ENCODE measurements at regions not wholly inside any gene's neighbourhood (a gene's known extent, or its start where the extent isn't known, plus 50 kb on each side); places are given as distances from the start of the nearest gene placed in this dataset.
A peak's percentile ranks its signal among the peaks of the same experiment; 100 is the strongest.

- DNase-seq (ENCODE audit: low read depth in 2 of 2), result no peak
Observed at GRCh38 chr13:40384976-40385857, 281.2 kb downstream of the FOXO1 start.

GRCh38 chr13:40385858-40386180 lies 280.6 kb downstream of the FOXO1 start:
- no peak for DNase-seq (ENCODE audit: low read depth in 2 of 2)

DNA sequence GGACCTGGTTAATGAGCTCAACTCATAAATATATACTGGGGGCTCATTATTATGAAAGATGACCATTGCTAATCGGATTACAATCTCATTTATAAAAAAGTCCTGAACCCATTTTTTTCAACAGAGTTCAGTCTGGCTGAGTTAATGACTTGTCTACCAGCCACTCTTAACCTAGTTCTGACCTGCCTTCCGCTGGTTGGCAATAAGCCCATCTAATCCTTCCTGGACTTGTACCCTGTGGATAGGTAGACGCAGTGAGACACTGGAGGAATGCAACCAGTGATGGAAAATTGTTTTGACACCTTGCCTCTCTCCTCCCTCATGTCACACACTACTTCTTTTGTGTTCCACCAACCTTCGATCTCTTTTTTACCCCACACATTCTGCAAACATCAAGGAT lies 279.9 kb downstream of the FOXO1 start:
- DNase-seq (ENCODE audit: low read depth in 2 of 2), result no peak

DNA sequence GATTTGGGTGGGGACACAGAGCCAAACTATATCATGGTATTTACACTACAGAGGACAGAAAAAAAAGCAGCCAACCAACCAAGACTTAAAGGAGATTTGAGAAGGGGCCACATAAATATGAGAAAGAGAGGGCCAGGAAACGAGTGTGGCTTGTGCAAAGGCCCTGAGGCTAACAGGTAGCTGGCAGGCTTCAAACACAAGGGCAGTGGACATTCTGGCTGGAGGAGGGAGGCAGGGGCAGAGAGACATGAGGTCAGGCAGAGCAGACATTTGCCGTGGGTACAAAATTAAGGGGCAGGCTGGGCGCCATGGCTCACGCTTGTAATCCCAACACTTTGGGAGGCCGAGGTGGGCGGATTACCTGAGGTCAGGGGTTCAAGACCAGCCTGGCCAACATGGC lies 278.7 kb downstream of the FOXO1 start:
- no peak for DNase-seq (ENCODE audit: low read depth in 2 of 2)

DNA sequence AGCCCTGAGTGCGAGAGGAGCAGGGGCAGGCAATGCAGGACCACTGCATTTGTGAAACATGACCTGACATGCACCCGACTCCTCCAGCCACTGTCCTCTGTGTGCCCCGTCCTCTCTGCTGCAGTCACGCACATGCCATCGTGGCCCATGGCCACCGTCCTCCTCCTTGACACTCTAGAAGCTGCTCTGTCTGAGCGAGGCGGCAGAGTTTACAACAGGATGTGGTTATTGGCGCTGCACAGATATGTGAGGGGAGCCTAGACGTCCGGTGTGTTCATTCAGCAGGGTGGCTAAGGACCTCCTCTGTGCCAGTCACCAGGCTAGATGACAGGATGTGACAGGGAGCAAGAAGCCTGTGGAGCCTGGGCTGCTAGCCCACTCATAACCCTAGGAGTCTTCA lies 277.8 kb downstream of the FOXO1 start:
- DNase-seq (ENCODE audit: low read depth in 2 of 2), result peak; percentile 71 to 76

DNA sequence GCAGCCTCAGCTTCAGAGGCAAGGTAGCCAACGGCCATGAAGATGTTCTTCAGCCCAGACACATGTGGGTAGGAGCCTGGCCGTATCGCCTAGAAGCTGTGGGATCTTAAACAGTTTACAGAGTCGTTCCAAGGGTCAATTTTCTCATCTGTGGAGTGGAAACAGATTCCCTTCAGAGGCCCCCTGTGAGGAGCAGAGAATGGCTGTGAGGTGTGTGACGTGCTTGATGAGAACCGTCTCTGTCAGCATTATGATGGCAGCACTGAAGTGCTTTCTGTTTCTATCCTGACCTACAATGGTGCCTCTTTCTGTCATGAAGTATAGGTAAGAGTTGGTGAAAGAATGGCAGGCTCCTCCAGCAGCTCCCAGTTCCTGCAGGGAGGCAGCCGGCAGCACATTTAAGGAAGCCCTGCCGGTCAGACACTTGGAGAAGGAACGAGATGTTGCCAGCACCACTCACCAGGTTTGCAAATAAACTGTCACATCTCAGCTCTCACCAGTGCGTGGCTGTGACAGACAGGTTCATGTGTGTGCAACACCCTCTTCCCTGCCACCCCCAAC lies 277.3 kb downstream of the FOXO1 start:
- peak; percentile 19 to 21 for DNase-seq (ENCODE audit: low read depth in 2 of 2)

DNA sequence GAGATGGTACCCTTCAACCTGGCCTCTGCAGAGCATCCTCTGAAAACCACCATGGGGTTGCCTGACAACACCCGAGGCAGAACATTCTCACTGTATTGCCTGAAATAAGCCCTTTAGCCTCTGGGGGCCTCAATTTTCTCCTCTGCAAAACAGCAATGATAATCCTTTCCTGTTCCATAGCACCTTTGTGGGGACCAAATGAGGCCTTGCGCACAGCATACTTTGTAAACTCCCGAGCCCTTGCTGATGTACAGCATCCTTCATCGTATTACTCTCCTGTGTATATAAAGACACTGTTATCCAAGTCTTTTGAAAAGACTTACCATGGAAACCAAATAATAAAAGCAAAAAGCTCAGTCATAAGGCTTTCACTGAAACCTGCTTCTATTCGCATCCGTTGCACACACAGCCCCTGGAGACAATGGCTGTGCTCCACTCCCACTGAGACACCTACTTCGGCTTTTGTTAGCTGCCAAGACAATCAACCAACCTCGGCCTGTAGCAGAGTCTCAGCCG lies 276.0 kb downstream of the FOXO1 start:
- DNase-seq (ENCODE audit: low read depth in 2 of 2), result no peak

DNA sequence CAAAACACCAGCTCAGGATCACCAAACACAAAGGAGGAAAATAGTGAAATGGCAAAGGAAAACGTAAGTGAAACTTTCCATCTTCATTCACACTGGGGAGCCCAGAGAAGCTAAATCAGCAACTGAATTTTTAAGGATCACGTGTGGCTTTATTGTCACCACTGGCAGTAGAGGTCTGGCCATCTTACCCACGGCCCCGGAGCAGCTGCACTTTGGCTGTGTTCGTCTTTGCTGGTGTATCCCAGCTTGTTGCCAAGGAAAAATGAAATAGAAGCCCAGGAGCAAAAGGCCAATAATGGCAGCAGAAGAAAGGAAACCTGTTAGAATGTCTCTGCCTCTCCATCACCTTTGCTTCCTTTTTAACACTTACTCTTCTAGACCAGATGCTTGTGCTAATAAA lies 274.7 kb downstream of the FOXO1 start:
- DNase-seq (ENCODE audit: low read depth in 2 of 2), result no peak

GRCh38 chr13:40394304-40394985 lies 272.0 kb downstream of the FOXO1 start:
- no peak for DNase-seq (ENCODE audit: low read depth in 2 of 2)

DNA sequence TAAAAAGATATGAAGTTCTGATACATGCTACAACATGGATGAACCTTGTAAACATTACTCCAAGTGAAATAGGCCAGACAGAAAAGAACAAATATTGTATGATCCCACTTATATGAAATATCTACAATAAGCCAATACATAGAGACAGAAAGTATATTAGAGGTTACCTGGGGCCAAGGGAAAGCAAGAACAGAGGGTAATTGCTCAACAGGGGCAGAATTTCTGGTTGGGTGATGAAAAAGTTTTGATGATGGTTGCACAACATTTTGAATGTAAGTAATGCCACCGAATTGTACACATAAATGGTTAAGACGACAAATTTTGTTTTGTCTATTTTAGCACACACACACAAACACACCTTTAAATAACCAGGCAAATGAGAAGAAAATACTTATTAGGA lies 268.4 kb downstream of the FOXO1 start:
- DNase-seq (ENCODE audit: low read depth in 2 of 2), result no peak

GRCh38 chr13:40399756-40400155 lies 266.7 kb downstream of the FOXO1 start:
- no peak for DNase-seq (ENCODE audit: low read depth in 2 of 2)

GRCh38 chr13:40401911-40402776 lies 264.3 kb downstream of the FOXO1 start:
- peak; percentile 17 to 51 for DNase-seq (ENCODE audit: low read depth in 2 of 2)

GRCh38 chr13:40402931-40403431 lies 263.5 kb downstream of the FOXO1 start:
- no peak for DNase-seq (ENCODE audit: low read depth in 2 of 2)

DNA sequence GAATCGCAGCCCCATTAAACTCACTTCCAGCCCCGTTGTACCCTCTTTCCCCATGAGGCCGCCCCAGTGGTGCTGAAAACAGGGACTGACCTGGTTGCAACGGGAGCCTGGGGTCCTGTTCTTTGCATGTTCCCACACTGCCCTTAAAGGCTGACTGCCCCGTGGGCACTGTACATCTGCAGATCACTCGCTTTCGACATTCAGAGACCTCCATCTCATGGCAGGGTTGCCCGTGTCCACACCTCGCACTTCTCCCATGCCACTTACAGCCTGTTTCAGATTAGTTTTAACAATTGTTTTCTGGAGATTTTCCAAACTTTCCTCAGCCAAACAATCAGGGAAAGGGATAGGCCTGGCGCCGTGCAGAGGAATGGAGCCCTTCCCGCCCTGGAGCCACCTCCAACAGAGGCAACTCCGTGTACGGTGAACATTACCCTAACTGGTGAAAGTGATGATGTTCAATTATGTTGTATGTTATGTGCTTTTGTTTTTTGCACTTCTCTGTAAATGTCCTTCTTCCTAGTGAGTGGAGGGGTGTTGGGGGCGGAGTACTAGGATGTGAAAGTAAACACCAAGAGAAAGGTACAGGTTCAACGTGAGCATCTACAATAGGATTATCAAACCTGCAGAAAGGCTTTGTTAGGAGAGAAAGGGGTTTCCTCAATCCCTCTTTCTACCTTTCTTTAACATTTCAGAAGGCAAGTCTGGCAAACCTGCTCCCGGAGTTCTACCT lies 262.8 kb downstream of the FOXO1 start:
- DNase-seq (ENCODE audit: low read depth in 2 of 2), result no peak

DNA sequence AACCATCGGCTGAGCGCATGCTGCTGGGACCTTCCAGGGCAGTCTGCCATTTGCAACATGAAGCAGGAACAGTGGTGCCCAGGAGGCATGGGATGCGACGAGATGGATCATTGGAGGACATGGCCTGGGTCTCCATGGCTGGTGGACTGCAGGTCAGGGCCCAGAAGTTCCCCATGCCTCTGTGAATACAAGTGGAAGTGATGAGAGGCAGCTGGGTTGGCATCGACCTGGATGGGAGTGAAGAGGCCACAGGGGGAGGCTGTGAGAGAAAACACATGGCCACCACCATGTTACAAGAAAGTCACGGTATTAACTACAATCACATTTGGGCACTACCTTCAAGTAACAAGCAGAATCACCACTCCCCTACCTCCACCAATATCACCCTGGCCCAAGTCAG lies 262.0 kb downstream of the FOXO1 start:
- no peak for DNase-seq (ENCODE audit: low read depth in 2 of 2)

DNA sequence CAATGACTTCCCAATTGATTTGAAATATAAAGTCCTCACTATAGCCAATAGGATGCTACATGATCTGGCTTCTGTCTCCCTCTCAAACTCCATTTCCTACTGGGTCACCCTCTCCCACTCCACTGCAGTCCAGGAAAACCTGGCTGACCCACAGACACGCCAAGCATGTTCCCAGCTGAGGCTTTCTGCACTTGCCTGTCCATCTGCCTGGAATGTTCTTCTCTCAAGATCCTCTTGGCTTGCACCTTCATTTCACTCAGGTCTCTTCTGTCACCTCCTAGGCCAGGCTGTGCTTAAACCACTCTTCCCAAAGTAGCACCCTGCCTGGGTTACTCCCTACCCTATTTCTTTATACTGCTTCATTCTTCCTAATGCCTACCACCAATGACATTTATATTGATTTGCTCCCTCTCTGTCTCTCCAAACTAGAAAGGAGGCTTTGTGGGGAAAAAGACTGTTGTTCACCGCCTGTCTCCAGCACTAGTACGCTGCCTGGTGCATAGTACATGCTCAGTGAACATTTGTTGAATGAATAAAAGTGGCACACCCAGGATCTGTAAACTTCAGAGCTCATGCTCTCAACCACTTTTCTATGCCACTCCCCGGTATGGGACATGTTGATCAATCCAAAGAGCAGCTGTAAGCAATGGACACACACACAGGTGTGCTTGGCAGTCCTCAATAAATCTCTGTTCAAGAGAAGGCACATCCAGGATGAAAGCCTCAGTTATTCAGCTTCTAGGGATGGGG lies 261.3 kb downstream of the FOXO1 start:
- no peak for DNase-seq (ENCODE audit: low read depth in 2 of 2)

GRCh38 chr13:40406405-40407120 lies 259.9 kb downstream of the FOXO1 start:
- no peak for DNase-seq (ENCODE audit: low read depth in 2 of 2)

DNA sequence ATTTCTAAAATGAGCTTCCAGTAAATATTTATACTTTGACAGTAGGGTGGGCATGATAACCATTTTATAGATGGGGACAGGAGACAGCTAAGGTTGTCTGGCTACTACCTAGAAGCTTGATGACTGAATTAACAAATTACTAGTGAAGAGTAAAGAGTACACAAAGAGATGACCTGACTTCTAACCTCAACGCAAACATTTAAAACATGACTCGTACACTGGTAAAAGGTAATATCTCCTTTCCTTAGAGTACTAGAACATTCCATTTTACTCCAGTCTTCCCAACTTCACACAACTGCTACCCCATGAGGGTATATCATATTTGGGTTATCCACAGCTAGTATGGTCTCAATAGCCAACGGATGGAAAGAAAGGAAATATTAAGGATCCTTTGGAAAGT lies 258.9 kb downstream of the FOXO1 start:
- DNase-seq (ENCODE audit: low read depth in 2 of 2), result no peak

GRCh38 chr13:40408602-40409001 lies 257.8 kb downstream of the FOXO1 start:
- no peak for DNase-seq (ENCODE audit: low read depth in 2 of 2)

DNA sequence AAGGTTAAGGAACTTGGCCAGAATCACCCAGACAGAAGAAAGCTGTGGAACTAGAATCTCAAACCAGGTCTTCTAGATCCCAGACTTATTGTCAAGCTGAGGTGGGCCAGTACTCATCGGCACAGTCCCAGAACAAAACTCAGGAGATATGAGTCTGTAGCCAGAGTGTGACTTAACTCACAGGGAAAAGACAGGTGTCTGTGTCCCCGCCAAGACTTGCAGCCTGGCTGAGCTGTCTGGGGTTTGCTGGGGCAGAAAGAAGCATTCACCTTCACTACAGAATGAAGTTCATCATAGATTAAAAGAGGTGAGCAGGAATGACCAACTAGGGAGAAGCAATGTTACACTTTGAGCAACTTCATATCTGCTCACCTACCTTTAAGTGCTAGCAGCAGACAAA lies 257.2 kb downstream of the FOXO1 start:
- no peak for DNase-seq (ENCODE audit: low read depth in 2 of 2)

Measured in stimulated activated CD8-positive, alpha-beta memory T cell treated with anti-CD3 and anti-CD28 coated beads, Interleukin-7, amount 100 ng/mL, for 4 hours (primary cell).